H9 (cell line): ENCODE measurements at regions not wholly inside any gene's neighbourhood (a gene's known extent, or its start where the extent isn't known, plus 50 kb on each side); places are given as distances from the start of the nearest gene placed in this dataset.

Source experiments
- DNase-seq: peaks from one replicate; pipeline ENCODE4 v3.0.0-alpha.2; 2017
- H2AFZ ChIP-seq: one replicate; pipeline ENCODE4 v1.6.1; 2013; ENCODE audit warnings: mild to moderate bottlenecking, low read length, control low read depth, moderate library complexity
- H2AK5ac ChIP-seq: 2 replicates; pipeline ENCODE4 v1.6.1; 2013; ENCODE audit warnings: low read length, control low read depth, mixed read lengths; ENCODE audit not compliant: insufficient read length
- H2BK120ac ChIP-seq: one replicate; pipeline ENCODE4 v1.6.1; 2013; ENCODE audit warnings: low read depth, mild to moderate bottlenecking, low read length, control low read depth, inconsistent platforms; ENCODE audit not compliant: poor library complexity, severe bottlenecking
- H2BK12ac ChIP-seq: 2 replicates; pipeline ENCODE4 v1.6.1; 2013; ENCODE audit warnings: low read length, control low read depth, mixed read lengths, low read depth; ENCODE audit not compliant: insufficient read length
- H2BK15ac ChIP-seq: 2 replicates; pipeline ENCODE4 v1.6.1; 2013; ENCODE audit warnings: low read depth, low read length, control low read depth
- H2BK20ac ChIP-seq: one replicate; pipeline ENCODE4 v1.6.1; 2013; ENCODE audit warnings: low read depth, mild to moderate bottlenecking, low read length, control low read depth, inconsistent platforms; ENCODE audit not compliant: poor library complexity, severe bottlenecking
- H2BK5ac ChIP-seq: 2 replicates; pipeline ENCODE4 v1.6.1; 2013; ENCODE audit warnings: low read length, control low read depth, mixed read lengths; ENCODE audit not compliant: insufficient read length
- H3K14ac ChIP-seq: 2 replicates; pipeline ENCODE4 v1.6.1; 2013; ENCODE audit warnings: low read length, control low read depth; ENCODE audit not compliant: insufficient read depth
- H3K18ac ChIP-seq: 2 replicates; pipeline ENCODE4 v1.6.1; 2013; ENCODE audit warnings: low read depth, mild to moderate bottlenecking, mixed read lengths, low read length, control low read depth; ENCODE audit not compliant: insufficient read length
- H3K23ac ChIP-seq: 2 replicates; pipeline ENCODE4 v1.6.1; 2013; ENCODE audit warnings: low read length, control low read depth, mixed read lengths, low read depth; ENCODE audit not compliant: insufficient read length
- H3K23me2 ChIP-seq: 2 replicates; pipeline ENCODE4 v1.6.1; 2013; ENCODE audit warnings: low read depth, mild to moderate bottlenecking, mixed read lengths, low read length, control low read depth; ENCODE audit not compliant: insufficient read length, poor library complexity, severe bottlenecking
- H3K27ac ChIP-seq: 2 replicates; pipeline ENCODE4 v1.5.1; 2013; ENCODE audit warnings: low read length, control low read depth, mixed read lengths, low read depth; ENCODE audit not compliant: insufficient read length
- H3K27me3 ChIP-seq: 2 replicates; pipeline ENCODE4 v1.6.1; 2013; ENCODE audit warnings: low read length, control low read depth, inconsistent platforms; ENCODE audit not compliant: insufficient read depth
- H3K4ac ChIP-seq: 2 replicates; pipeline ENCODE4 v1.6.1; 2013; ENCODE audit warnings: low read depth, mild to moderate bottlenecking, control low read depth, inconsistent platforms, low read length, moderate library complexity
- H3K4me1 ChIP-seq: 2 replicates; pipeline ENCODE4 v1.6.1; 2013; ENCODE audit warnings: low read length, control low read depth, inconsistent platforms; ENCODE audit not compliant: insufficient read depth
- H3K4me2 ChIP-seq: 2 replicates; pipeline ENCODE4 v1.6.1; 2013; ENCODE audit warnings: low read length, control low read depth, mixed read lengths; ENCODE audit not compliant: insufficient read length, insufficient read depth
- H3K56ac ChIP-seq: 2 replicates; pipeline ENCODE4 v1.6.1; 2013; ENCODE audit warnings: low read depth, mild to moderate bottlenecking, mixed read lengths, low read length, control low read depth; ENCODE audit not compliant: insufficient read length
- H3K79me1 ChIP-seq: 2 replicates; pipeline ENCODE4 v1.6.1; 2013; ENCODE audit warnings: low read depth, mild to moderate bottlenecking, moderate library complexity, low read length, control low read depth, inconsistent platforms; ENCODE audit not compliant: insufficient read depth, poor library complexity, severe bottlenecking
- H3K79me2 ChIP-seq: 2 replicates; pipeline ENCODE4 v1.6.1; 2013; ENCODE audit warnings: low read length, control low read depth, inconsistent platforms; ENCODE audit not compliant: insufficient read depth
- H3K9ac ChIP-seq: 2 replicates; pipeline ENCODE4 v1.6.1; 2013; ENCODE audit warnings: low read length, control low read depth, mixed read lengths; ENCODE audit not compliant: insufficient read length; ENCODE audit errors: extremely low read depth
- H3K9me3 ChIP-seq: one replicate; pipeline ENCODE4 v1.6.1; 2013; ENCODE audit warnings: low read depth, low read length, inconsistent platforms; ENCODE audit not compliant: control insufficient read depth
- H3T11ph ChIP-seq: one replicate; pipeline ENCODE4 v1.6.1; 2013; ENCODE audit warnings: mild to moderate bottlenecking, low read length, control low read depth, inconsistent platforms
- H4K20me1 ChIP-seq: one replicate; pipeline ENCODE4 v1.6.1; 2013; ENCODE audit not compliant: control insufficient read depth, insufficient read length, insufficient read depth
- H4K5ac ChIP-seq: 2 replicates; pipeline ENCODE4 v1.6.1; 2013; ENCODE audit warnings: low read depth, mild to moderate bottlenecking, mixed read lengths, low read length, control low read depth; ENCODE audit not compliant: insufficient read length
- H4K8ac ChIP-seq: replicated peaks from 2 replicates; pipeline ENCODE4 v1.6.1; 2013; ENCODE audit warnings: low read length, control low read depth, mixed read lengths, low read depth; ENCODE audit not compliant: insufficient read length
- H4K91ac ChIP-seq: 2 replicates; pipeline ENCODE4 v1.6.1; 2013; ENCODE audit warnings: low read depth, mild to moderate bottlenecking, moderate library complexity, mixed read lengths, low read length, control low read depth; ENCODE audit not compliant: insufficient read length
- H3K27ac Mint-ChIP-seq, 3 experiments: 2 replicates in 2 of 3; 3 replicates in 1 of 3; pipeline ENCODE4 v1.8.0; 2020 to 2021; ENCODE audit warnings: mixed read lengths in 3 of 3, mild to moderate bottlenecking in 1 of 3, moderate library complexity in 1 of 3
- H3K27me3 Mint-ChIP-seq: 2 replicates; pipeline ENCODE4 v1.8.0; 2021; ENCODE audit warnings: low read depth, mild to moderate bottlenecking, moderate library complexity, mixed read lengths
- H3K36me3 Mint-ChIP-seq, 3 experiments: 2 replicates in 2 of 3; 3 replicates in 1 of 3; pipeline ENCODE4 v1.8.0; 2020 to 2021; ENCODE audit warnings: low read depth in 3 of 3, mixed read lengths in 3 of 3; ENCODE audit not compliant: insufficient read depth in 1 of 3
- H3K4me1 Mint-ChIP-seq, 2 experiments: 2 replicates each; pipeline ENCODE4 v1.8.0; 2020; ENCODE audit warnings: mixed read lengths in 2 of 2
- H3K4me3 Mint-ChIP-seq, 2 experiments: 2 replicates in 1 of 2; 3 replicates in 1 of 2; pipeline ENCODE4 v1.8.0; 2020 to 2021; ENCODE audit warnings: mild to moderate bottlenecking in 2 of 2, mixed read lengths in 2 of 2, moderate library complexity in 1 of 2
- H3K9me3 Mint-ChIP-seq, 2 experiments: 2 replicates in 1 of 2; 3 replicates in 1 of 2; pipeline ENCODE4 v1.8.0; 2020; ENCODE audit warnings: mild to moderate bottlenecking in 2 of 2, mixed read lengths in 2 of 2, moderate library complexity in 1 of 2
- WGBS: extraction: QIAGEN DNeasy Blood & Tissue Kit; methylation state at CpG from one replicate; pipeline ENCODE4 v1.1.7; 2013; ENCODE audit warnings: missing lambda C conversion rate, low lambda C conversion rate, mixed read lengths; ENCODE audit not compliant: insufficient read length; ENCODE audit errors: extremely low coverage; 5-methylcytosine and 5-hydroxymethylcytosine counted together
- TF ChIP-seq, protein P1 (sequence below): fragments of 200-600 bp; sonication (generic); conservative IDR thresholded peaks from 3 replicates; pipeline ENCODE4 v1.8.0; 2021; ENCODE audit warnings: antibody characterized with exemption, mild to moderate bottlenecking

DNA sequence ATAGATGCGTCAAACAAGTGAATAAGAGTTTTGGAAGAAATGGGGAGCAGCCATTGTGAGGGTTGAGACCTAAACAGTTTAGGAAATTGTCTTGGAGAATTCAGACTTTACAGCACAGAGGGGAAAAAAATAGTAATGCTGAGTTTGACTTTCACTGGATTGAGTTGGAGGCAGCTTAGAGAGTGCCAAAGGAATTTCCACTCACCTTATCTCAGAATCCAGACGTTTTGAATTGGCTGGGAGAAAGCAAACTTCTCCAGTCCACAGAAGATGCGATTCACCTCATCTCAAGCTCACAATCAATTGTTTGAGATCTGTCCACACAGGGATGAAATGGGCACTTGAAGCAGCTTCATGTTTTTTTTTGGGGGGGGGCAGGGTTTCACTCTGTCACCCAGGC is 663.5 kb upstream of the SALL1 start:
- H2AFZ ChIP-seq: no peak overlapping the region
- H3K14ac ChIP-seq: no peak overlapping the region
- H2BK5ac ChIP-seq: no peak overlapping the region
- H3K23me2 ChIP-seq: no peaks in the 10 kb centered on the region
- H4K5ac ChIP-seq: no peak overlapping the region
- Mint-ChIP-seq H3K4me3 (no peak overlapping the region), H3K4me1 (0 out of 4 replicates have a peak, but pooled peaks cover 0 to 3% of the 10 kb centered on the region in 2 experiments), H3K36me3 (no peaks in the 10 kb centered on the region), H3K27ac (no peak overlapping the region; a peak in 1 of 7 replicates), H3K9me3 (peaks cover 0 to 3% of the 10 kb centered on the region in 2 experiments; a peak in 1 of 5 replicates), H3K27me3 (no peaks in the 10 kb centered on the region)
- no CpG with 5 or more reads among the region's 3 CpGs for WGBS
- no peaks in the 10 kb centered on the region for H4K20me1 ChIP-seq
- no peak overlapping the region for H3K4ac ChIP-seq
- no peaks in the 10 kb centered on the region for H3K9me3 ChIP-seq
- no peaks in the 10 kb centered on the region for H3K79me1 ChIP-seq
- no peak overlapping the region for H3K4me2 ChIP-seq
- DNase-seq: no peak
- H3K79me2 ChIP-seq: no peaks in the 10 kb centered on the region
- H4K8ac ChIP-seq: no peak overlapping the region
- H2BK120ac ChIP-seq: no peak overlapping the region
- no peak overlapping the region for H2BK12ac ChIP-seq
- no peak overlapping the region for H3K23ac ChIP-seq
- H2BK15ac ChIP-seq: no peak overlapping the region
- TF ChIP-seq, protein P1, sequence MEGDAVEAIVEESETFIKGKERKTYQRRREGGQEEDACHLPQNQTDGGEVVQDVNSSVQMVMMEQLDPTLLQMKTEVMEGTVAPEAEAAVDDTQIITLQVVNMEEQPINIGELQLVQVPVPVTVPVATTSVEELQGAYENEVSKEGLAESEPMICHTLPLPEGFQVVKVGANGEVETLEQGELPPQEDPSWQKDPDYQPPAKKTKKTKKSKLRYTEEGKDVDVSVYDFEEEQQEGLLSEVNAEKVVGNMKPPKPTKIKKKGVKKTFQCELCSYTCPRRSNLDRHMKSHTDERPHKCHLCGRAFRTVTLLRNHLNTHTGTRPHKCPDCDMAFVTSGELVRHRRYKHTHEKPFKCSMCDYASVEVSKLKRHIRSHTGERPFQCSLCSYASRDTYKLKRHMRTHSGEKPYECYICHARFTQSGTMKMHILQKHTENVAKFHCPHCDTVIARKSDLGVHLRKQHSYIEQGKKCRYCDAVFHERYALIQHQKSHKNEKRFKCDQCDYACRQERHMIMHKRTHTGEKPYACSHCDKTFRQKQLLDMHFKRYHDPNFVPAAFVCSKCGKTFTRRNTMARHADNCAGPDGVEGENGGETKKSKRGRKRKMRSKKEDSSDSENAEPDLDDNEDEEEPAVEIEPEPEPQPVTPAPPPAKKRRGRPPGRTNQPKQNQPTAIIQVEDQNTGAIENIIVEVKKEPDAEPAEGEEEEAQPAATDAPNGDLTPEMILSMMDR: no peak
- H3K18ac ChIP-seq: no peak overlapping the region
- H3K27me3 ChIP-seq: no peaks in the 10 kb centered on the region
- no peaks in the 10 kb centered on the region for H3K4me1 ChIP-seq
- no peak overlapping the region for H2AK5ac ChIP-seq
- no peak overlapping the region for H3K27ac ChIP-seq
- H3K9ac ChIP-seq: no peak overlapping the region
- H3T11ph ChIP-seq: no peak overlapping the region
- no peak overlapping the region for H2BK20ac ChIP-seq
- no peak overlapping the region for H3K56ac ChIP-seq
- H4K91ac ChIP-seq: no peak overlapping the region
